CD4-positive, alpha-beta T cell (primary cell): ENCODE measurements at regions not wholly inside any gene's neighbourhood (a gene's known extent, or its start where the extent isn't known, plus 50 kb on each side); places are given as distances from the start of the nearest gene placed in this dataset.

Experiments
- ATAC-seq: fragments of 200-7000 bp; cut with Tn5 transposase; one replicate; pipeline ENCODE4 v1.10.0; 2022; ENCODE audit warnings: mild to moderate bottlenecking; ENCODE audit not compliant: poor library complexity
- CTCF ChIA-PET: fragments of 350-600 bp; sonication (Branson Sonifier 250); formaldehyde crosslinking; loops from one replicate; lab custom pipeline; 2021; ENCODE audit warnings: antibody characterized with exemption, inconsistent platforms; lab: Charles Lee
- POLR2A ChIA-PET: fragments of 350-600 bp; sonication (Branson Sonifier 250); formaldehyde crosslinking; loops from one replicate; lab custom pipeline; 2021; ENCODE audit warnings: antibody characterized with exemption, inconsistent platforms; lab: Charles Lee
- DNase-seq, 14 experiments: peaks; one replicate each; pipeline ENCODE4 v3.0.0-alpha.2; 2013 to 2020; ENCODE audit warnings: mixed read lengths in 2 of 14
- H3K27ac ChIP-seq, 2 donors: one replicate each; pipeline versions ENCODE4 v1.5.1 to v1.7.0; 2013; ENCODE audit warnings: low read length in 2 of 2, low read depth in 1 of 2, mild to moderate bottlenecking in 1 of 2
- H3K27me3 ChIP-seq, 2 experiments: 1 replicate in 1 of 2; 2 replicates in 1 of 2; pipeline versions ENCODE4 v1.6.1 to v1.7.0; 2013; ENCODE audit warnings: low read length in 2 of 2, control low read depth in 1 of 2, mild to moderate bottlenecking in 1 of 2, moderate library complexity in 1 of 2; ENCODE audit not compliant: insufficient read depth in 2 of 2, control insufficient read depth in 1 of 2
- H3K36me3 ChIP-seq: one replicate; pipeline ENCODE4 v1.6.1; 2013; ENCODE audit warnings: low read length, control low read depth; ENCODE audit not compliant: insufficient read depth
- H3K4me1 ChIP-seq: one replicate; pipeline ENCODE4 v1.6.1; 2013; ENCODE audit warnings: low read length, control low read depth; ENCODE audit not compliant: insufficient read depth
- H3K4me3 ChIP-seq: one replicate; pipeline ENCODE4 v1.5.1; 2013; ENCODE audit warnings: mild to moderate bottlenecking, low read length, moderate library complexity
- H3K9me3 ChIP-seq, 2 experiments: 1 replicate in 1 of 2; 2 replicates in 1 of 2; pipeline versions ENCODE4 v1.6.1 to v1.7.0; 2013; ENCODE audit warnings: low read length in 2 of 2, mild to moderate bottlenecking in 2 of 2, control low read depth in 1 of 2, moderate library complexity in 1 of 2; ENCODE audit not compliant: control insufficient read depth in 1 of 2, insufficient read depth in 1 of 2
- H3K27ac Mint-ChIP-seq: one replicate; pipeline ENCODE4 v1.8.0; 2020; ENCODE audit warnings: mixed read lengths
- H3K27me3 Mint-ChIP-seq: one replicate; pipeline ENCODE4 v1.8.0; 2021; ENCODE audit warnings: mixed read lengths
- H3K36me3 Mint-ChIP-seq: one replicate; pipeline ENCODE4 v1.8.0; 2021; ENCODE audit warnings: low read depth, mixed read lengths
- H3K4me1 Mint-ChIP-seq: one replicate; pipeline ENCODE4 v1.8.0; 2021; ENCODE audit warnings: low read depth, mixed read lengths
- H3K4me3 Mint-ChIP-seq: one replicate; pipeline ENCODE4 v1.8.0; 2020; ENCODE audit warnings: mild to moderate bottlenecking, mixed read lengths
- H3K9me3 Mint-ChIP-seq: one replicate; pipeline ENCODE4 v1.8.0; 2020; ENCODE audit warnings: mixed read lengths
- intact Hi-C, 2 experiments: fragments of 100-400 bp; cut with DNase I in 1 of 2; cut with micrococcal nuclease in 1 of 2; formaldehyde crosslinking; loops; one replicate each; pipeline versions ENCODE4 v1.15.1 to v1.9.0; 2023 to 2025; cut with DNase I, micrococcal nuclease
- TF ChIP-seq, protein P1 (sequence below): fragments of 200-600 bp; IDR thresholded peaks from one replicate; pipeline ENCODE4 v1.8.0; 2022; ENCODE audit warnings: antibody characterized with exemption, mild to moderate bottlenecking

DNA sequence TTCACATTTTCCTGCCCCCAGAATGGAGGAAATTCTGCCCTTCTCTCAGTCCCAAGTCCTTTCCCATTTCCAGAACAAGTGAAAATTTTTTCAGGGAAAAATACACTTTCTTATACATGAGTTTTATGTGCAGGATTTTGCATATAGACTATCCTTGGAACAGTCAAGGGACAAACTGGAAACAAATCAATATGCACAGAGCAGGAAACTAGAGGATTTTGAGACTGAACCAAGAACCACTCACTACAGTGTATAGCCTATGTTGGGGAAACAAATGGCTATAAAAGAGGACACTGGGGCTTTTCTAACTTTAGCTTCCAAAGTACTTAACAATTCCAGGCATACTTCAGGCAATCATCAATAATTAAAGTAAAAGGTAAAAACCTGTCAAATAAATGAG lies 1036.1 kb upstream of the ARRDC3 start:
- Mint-ChIP-seq H3K36me3 (no peaks in the 10 kb centered on the region), H3K27me3 (no peaks in the 10 kb centered on the region), H3K4me3 (no peak overlapping the region), H3K27ac (no peak overlapping the region), H3K9me3 (peaks cover 9% of the 10 kb centered on the region), H3K4me1 (no peaks in the 10 kb centered on the region)
- Histone ChIP-seq H3K36me3 (no peaks in the 10 kb centered on the region), H3K27ac (no peak overlapping the region), H3K4me3 (no peak overlapping the region), H3K27me3 (no peaks in the 10 kb centered on the region), H3K4me1 (no peaks in the 10 kb centered on the region), H3K9me3 (peaks cover 0 to 4% of the 10 kb centered on the region in 2 experiments)
- DNase-seq (no peak), ATAC-seq (no peak)
- intact Hi-C loops: no loop called here
- POLR2A ChIA-PET: no interaction called here
- CTCF ChIA-PET: no interaction called here
- TF ChIP-seq, protein P1, sequence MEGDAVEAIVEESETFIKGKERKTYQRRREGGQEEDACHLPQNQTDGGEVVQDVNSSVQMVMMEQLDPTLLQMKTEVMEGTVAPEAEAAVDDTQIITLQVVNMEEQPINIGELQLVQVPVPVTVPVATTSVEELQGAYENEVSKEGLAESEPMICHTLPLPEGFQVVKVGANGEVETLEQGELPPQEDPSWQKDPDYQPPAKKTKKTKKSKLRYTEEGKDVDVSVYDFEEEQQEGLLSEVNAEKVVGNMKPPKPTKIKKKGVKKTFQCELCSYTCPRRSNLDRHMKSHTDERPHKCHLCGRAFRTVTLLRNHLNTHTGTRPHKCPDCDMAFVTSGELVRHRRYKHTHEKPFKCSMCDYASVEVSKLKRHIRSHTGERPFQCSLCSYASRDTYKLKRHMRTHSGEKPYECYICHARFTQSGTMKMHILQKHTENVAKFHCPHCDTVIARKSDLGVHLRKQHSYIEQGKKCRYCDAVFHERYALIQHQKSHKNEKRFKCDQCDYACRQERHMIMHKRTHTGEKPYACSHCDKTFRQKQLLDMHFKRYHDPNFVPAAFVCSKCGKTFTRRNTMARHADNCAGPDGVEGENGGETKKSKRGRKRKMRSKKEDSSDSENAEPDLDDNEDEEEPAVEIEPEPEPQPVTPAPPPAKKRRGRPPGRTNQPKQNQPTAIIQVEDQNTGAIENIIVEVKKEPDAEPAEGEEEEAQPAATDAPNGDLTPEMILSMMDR: no peak

DNA sequence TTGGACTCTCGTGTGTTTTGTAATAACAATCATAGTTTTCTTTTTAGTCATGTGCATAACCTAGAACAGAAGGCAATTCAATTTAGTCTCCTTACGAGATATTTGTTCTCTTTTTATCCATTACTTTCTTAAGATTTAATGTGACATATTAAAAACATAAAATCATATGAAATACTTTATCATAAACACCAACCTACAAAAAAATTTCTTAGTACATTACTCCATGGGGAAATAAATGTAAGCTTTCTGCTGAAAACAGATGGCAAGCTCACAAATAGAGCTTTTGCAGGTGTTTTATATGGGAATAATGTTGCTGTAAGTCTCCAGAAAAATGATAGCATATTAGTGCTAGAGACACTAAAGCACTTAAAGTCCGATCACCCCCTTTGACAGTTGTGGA lies 1035.2 kb upstream of the ARRDC3 start:
- Histone ChIP-seq H3K4me1 (no peaks in the 10 kb centered on the region), H3K27me3 (no peaks in the 10 kb centered on the region), H3K27ac (no peak overlapping the region), H3K36me3 (no peaks in the 10 kb centered on the region), H3K4me3 (no peak overlapping the region), H3K9me3 (peaks cover 0 to 4% of the 10 kb centered on the region in 2 experiments)
- no peak for DNase-seq
- CTCF ChIA-PET: no interaction called here
- intact Hi-C loops: no loop called here
- Mint-ChIP-seq H3K27me3 (no peaks in the 10 kb centered on the region), H3K36me3 (no peaks in the 10 kb centered on the region), H3K9me3 (peaks cover 9% of the 10 kb centered on the region), H3K4me1 (no peaks in the 10 kb centered on the region), H3K27ac (no peak overlapping the region), H3K4me3 (no peak overlapping the region)
- TF ChIP-seq, protein P1: no peak
- POLR2A ChIA-PET: no interaction called here
- ATAC-seq: no peak

DNA sequence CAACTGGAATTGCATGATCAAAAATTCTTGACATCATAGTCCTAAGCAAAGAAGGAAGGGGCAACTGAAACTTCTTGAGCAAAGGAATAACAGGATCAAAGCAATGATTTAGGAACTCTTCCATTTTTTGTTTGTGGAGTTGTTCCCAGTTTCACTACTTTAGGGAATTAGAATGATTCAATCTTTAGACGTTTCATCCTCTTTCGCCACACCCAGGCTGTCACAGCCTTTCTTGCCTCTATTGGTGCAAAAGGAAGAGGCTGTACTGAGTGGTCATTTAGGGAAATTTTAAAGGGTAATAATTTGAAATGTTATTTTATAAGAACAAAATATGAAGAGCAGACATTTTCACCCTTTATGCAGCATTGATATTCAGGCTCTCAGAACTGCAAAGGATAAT lies 1026.0 kb upstream of the ARRDC3 start:
- TF ChIP-seq, protein P1: no peak
- POLR2A ChIA-PET: no interaction called here
- Mint-ChIP-seq H3K9me3 (no peaks in the 10 kb centered on the region), H3K4me1 (no peaks in the 10 kb centered on the region), H3K4me3 (no peak overlapping the region), H3K27ac (no peak overlapping the region), H3K27me3 (no peaks in the 10 kb centered on the region), H3K36me3 (no peaks in the 10 kb centered on the region)
- H3K27me3 ChIP-seq: no peaks in the 10 kb centered on the region
- H3K27ac ChIP-seq: no peak overlapping the region
- intact Hi-C loops: no loop called here
- DNase-seq (no peak), ATAC-seq (no peak)
- no peaks in the 10 kb centered on the region for H3K9me3 ChIP-seq
- no peaks in the 10 kb centered on the region for H3K36me3 ChIP-seq
- CTCF ChIA-PET: no interaction called here
- H3K4me3 ChIP-seq: no peak overlapping the region
- H3K4me1 ChIP-seq: no peaks in the 10 kb centered on the region
